Germinal center (tissue), 1 donor: ENCODE measurements at regions not wholly inside any gene's neighbourhood (a gene's known extent, or its start where the extent isn't known, plus 50 kb on each side); places are given as distances from the start of the nearest gene placed in this dataset.

Experiments
- DNase-seq: peaks from one replicate; pipeline ENCODE4 v3.0.0; 2012; ENCODE audit warnings: mixed read lengths, low spot score

DNA sequence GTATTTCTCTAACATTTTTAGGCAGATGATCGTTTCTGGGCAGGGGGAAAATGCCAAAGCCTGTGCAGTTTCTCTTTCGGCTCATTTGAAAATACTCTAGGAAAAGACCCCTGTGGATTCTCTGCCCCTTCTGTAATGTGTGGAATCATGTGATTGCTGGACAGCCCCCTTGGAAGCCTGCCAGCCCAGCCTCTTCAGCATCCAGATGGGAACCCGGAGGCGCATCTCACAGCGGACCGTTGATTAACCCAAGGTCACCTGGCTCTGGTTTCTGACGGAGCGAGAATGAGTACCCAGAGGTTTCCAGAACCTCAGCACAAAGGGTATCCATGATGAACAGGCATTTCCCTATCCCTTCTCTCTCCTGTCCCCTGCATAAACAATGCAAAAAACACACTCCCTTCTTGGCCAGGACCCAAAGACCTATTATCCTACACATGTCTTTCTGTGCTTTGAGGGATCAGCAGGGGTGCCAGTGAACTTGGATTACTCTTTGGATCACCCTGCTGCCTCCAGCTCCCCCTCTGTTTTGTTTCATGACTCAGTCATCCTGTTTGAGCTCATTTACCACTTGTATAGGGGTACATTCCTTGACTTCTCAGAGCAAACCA is 957.1 kb upstream of the RBFOX1 start:
- DNase-seq = no peak

DNA sequence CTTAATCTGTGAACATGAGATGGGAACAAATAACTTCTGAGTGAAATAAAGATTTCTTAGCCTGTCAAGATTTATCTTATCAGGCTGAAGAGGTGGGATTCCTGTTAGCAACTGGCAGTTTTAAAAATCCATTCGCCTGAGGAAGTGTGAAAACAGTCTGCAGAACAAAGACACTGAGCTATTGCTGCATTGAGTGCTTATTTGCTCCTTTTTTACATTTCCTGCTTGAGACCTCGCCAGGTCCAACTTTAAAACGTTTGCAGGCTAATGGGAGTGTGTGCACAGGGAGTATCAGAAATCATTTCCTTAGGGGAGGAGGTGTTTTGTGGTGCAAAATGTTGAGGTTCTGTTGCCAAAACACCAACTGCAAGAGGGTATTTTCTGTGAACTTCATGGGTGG is 957.8 kb upstream of the RBFOX1 start:
- no peak for DNase-seq

DNA sequence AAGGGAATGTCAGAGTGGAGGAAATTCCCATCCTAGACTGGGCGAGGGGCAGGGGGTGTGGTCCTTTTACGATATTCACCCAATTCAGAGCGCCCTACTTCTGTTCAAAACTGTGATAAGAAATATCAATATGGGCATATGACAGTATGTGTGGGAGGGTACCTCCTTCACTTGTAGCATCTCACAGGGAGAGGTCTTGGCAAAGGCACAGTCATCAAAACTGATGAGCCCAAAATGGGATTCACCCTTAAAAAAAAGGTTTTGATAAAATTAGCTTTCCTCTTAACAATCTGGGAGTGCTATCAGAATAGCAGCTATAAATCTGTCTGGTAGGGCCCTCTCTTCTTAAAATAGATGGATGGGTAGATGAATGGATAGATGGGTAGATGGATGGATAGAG is 967.8 kb upstream of the RBFOX1 start:
- DNase-seq = no peak

DNA sequence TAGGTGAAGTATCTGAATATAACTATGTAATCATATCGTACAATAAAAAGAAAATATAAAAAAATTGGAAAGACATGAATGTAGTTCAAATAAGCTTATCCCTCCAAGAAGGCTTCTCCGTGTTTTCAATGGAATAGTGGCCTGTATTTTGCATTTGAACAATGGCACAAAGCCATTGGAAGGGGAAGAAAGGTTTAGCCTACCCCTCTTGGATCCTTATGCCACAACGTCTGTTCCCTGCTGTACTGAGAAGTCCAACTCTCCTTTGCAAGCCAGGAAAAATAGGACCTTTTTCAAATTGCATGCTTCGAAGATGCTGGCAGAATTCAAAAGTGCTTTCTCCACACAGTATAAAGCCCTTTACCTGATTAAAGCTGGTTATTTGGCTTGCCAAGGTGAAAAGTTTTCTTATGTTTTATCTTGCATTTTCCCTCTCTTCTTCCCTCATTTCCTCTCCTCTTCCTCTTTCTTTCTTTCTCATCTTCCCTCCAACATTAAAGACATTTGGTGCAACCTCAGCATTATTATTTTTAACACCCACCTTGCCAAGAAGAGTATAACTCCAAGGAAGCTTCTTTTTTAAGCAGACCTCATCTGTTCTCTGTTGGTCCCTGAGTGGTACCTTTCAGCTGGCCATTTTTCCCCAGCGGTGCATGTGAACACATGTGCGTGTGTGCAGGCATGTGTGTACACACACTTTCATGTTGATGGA is 968.6 kb upstream of the RBFOX1 start:
- DNase-seq = no peak

DNA sequence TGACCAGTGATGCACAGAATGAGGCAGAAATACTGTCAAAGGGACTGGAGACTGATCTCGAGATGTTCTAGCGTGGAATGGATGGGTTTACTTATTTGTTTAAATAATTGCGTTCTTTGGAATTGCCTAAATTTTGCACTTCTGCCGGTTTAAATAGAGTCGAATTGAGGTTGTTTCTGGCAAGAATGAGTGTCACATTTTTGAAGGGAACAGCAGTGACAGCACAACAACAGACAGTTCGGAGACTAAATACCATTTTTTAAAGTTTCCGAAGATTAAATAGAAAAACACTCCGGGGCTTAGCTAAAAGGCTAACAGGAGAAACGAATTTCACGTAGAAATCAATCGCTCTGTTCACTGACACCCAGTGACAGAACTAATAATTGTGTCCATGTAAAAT is 969.2 kb upstream of the RBFOX1 start:
- DNase-seq = no peak

DNA sequence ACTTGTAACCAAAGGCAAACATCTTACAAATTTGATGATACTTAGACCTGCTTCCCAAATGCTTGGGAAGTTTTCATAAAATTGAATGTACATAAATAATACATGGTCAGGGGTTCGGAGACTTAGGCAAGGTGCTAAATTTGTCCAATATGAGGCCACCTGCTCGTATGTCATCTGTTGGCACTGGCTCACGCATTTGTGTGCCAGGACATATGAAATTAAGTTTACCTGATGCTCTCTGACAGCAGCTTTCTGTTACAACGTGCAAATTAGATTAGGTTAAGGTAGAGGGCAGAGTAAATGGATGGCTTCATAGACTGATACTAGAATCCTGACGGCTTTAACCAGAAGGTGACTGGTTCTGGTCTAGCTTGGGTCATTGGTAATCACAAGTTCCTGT is 970.3 kb upstream of the RBFOX1 start:
- DNase-seq = no peak

DNA sequence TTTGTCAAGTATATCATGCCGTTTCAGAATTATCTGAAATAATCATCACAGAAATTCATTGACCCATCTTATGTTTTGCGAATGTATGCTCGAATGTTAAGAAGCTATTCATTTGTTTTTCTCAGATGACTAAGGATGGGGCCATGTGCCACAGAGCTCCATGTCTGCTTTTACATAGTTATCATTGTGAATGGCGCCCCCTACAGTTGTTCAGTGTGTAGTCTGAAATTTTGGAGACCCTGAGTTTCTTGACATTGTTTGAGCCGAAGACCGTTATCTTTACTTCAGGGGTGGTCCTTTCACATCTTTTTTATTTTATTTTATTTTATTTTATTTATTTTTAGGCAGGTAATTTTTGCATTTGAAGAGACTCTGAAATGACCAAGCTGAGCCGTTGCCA is 972.0 kb upstream of the RBFOX1 start:
- DNase-seq = no peak

DNA sequence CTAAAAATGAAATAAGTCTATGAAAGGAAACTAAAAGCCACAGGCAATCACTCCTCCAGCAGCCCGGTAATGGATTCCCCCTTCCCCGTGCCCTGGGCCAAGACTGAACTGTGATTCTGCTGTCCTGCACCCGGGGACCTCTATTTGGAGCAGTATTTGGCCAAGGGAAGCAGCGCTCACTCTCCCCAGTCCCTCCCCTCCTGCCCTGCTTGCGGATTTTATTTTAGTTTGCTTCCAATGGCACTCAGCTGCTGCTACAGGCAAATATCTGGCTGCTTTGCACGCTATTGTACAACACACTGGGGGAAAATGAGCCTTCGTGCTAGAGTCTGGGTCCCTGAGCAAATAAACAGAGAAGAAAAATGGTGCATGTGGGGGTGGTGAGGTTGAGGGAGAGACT is 975.7 kb upstream of the RBFOX1 start:
- DNase-seq = no peak

DNA sequence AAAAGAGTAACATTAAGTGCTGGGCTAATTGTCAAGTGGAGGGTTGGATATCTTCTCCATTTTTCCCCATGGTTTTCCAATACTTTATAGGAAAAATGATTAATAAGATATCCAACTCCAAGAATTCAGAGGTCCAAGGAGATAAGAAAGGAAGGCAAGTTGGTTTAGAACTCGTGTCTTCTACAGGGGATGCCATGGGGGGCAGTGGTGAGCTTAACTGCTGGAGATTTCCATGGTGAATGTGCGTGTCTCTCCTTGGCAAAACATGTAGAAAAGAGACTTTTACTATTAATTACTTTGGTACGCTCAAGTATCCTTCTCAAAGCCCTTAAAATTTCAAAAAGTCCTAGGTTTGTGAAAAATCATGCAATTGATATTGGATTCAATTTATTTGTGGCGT is 982.9 kb upstream of the RBFOX1 start:
- DNase-seq = no peak

DNA sequence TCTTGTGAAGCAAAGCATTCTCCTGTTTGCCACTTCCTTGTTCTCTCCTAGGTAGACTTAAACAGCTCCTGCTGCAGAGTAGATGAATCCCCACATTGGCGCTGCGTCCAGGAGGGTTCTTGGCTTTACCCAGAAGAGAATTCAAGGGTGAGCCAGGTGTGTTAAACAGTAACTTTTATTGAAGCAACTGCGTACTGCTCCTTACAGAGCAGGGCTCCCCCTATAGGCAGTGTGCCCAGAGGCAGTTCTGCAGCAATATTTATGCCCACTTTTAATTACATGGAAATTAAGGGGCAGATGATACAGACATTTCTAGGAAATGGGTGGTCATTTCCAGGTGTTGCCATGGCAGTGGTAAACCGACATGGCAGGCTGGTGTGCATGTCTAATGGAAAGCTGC is 987.6 kb upstream of the RBFOX1 start:
- DNase-seq = no peak

DNA sequence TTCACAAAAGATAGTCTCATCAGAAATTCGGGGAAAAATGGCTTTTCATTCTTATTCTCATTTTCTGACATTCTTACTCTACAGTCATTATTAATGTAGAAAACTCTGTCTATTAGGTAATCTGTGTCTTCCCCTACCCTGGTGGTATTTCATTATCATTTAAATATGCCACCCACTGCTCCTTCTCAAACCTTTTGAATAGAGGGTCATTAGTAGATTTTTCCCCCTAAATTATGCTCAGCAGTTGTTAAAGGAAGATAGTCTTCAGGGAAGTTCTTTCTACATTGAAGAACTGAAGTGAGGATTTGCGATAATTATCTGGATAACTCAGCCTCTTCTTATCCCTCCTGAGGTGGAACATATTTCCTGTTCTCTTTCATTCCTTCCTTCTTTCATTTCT is 989.5 kb upstream of the RBFOX1 start:
- no peak for DNase-seq

DNA sequence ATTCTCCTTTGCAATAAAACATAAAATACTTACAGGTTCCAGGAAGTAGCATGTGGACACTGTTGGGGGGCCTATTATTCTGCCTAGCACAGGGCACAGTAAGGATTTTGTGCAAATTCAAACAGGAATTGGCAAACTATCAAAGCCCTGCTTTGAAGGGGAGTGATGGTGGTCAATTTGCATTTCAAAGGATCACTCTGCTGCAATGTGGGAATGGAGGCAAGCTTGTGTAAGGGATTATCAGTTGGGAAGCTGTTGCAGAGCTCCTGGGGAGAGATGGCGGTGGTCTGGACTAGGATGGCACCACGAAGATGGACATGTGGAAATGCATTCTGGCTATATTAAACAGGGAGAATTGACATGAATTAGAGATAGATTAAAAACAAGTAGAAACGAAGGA is 990.7 kb upstream of the RBFOX1 start:
- DNase-seq = no peak

DNA sequence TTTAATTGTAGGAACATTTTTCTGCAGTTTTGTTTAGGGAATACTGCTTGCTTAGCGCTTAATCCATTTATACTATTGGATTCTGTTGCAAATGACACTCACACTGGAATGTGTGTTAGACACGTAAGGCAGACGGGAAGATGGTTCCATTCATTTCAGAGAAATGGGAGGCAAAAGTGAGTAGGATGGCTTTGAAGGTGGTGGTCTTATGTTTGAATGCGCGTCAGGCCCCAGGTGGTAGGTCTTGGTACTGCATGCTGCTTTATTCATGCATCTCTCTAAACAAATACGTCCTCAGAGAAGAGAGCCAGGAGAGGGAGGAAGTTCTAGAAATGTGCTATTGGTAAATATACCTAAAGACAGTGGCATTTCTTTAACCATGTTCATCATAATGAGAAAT is 997.6 kb upstream of the RBFOX1 start:
- no peak for DNase-seq

DNA sequence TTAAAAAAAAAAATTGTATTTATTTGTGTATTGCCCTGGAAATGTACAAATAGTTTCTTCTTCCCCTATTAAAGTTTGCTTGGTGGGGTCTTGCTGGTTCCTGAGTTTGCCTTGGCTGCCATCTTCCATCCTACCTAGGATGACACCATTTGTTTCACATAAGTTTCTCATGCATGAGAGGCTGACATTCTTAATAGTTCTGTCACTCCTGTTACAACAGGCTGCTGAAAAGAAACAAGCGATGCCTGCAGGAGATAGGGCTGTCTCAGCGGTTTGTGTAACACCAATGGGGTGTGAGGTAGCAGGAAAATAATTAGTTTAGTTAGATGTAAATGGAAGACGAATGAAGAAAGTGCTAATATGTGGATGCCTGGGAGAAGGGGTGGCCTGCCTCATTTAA is 1000.9 kb upstream of the RBFOX1 start:
- DNase-seq = no peak

DNA sequence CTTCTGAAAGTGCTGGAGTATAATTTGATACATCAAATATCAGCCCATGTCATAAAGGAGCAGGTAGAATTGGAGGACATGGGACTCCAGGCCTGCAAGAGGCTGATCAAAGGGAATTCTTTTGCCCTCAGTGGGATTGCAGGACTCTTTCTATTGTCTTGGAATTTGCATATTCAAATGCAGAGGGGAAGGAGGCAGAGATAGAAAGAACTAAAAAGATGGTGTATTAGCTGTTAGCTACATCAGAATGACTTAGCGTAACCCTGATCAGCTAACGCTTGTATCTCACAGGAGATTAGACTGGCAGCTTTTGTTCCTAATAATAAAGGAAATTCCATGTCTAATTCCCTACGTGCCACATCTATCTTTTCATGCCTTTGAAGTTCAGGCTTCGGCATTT is 1014.7 kb upstream of the RBFOX1 start:
- DNase-seq = no peak

DNA sequence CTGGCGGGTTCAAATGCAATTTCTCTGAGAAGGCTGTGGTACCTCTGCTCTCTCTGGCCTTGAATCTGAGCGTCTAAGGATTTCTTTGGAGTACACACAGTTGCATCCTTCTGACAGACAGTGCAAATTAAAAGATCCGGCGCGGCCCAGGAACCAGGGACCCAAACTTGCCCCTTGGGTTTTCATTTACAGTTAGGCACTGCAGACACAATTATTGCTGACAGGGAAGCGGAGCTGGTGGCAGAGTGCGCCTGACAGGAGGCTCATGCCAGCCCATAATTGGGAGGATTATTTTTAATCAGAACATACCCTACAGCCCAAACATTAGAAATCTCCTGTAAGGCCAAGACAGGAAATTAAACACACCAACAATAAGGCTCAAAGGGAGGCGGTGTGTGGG is 1023.4 kb upstream of the RBFOX1 start:
- DNase-seq = no peak

DNA sequence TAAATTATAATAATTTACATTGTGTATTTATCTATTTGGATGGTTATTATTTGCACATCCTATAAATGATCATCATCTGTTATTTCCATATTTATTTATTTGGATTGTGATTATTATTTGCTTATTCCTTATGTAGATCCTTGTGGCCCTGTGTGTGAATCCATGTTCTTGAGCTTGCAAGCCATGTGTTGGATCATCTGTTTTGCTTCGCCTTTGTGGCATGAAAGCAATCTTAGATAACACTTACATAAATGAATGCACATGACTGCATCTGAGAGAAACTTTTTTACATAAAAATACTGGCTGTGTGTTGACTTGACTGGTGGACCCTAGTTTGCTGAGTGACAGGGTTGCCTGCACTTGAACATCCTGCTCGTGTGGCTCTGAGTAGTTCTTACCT is 1024.5 kb upstream of the RBFOX1 start:
- no peak for DNase-seq

DNA sequence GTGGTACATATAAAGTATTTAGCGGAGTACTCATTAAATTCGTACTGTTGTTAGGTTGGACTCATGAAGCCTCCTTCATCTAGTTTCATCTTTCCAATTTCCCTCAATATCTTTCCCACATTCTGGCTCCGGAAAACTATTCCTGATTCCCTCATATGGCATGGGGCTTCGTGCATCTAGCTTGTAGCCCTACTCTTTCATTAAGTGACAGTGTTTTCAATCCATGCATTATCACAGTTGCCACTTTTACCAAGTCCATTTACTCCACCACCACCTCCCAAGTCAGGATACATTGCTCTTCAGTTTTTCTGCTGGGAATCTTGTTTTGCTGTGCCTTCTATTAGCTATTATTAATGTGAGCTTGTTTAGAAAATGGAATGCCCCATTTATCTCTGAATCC is 1032.1 kb upstream of the RBFOX1 start:
- DNase-seq = no peak

DNA sequence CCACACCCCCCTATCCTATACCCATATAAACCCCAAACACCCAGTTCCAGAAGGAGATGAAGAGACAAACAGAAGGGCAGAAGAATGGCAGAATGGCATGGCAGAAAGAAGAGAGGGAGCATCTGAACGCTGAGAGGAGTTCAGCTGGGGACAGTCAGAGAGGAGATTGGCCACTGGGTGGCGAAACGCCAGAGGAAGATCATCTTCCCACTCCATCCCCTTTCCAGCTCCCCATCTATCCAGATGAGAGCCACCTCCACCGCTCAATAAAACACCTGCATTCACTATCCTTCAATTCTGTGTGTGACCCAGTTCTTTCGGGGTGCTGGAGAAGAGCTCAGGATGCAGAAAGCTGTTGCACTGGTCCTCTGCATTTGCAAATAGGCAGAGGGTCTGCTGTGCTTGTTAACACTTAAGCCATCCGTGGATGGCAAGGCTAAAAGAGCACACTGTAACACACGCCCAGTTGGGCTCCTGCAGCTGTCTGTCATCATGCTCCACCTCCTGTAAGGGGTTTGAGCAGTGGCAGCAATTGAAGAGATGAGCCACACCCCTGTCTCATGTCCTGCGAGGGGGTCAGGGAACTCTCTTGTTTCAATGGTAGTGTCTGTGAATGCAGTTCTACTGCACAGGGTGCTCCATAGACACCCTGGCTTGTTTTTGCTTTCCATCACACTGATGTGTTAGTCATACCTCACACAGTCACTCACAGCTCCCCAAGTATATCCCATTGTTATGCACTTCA is 1034.8 kb upstream of the RBFOX1 start:
- no peak for DNase-seq

DNA sequence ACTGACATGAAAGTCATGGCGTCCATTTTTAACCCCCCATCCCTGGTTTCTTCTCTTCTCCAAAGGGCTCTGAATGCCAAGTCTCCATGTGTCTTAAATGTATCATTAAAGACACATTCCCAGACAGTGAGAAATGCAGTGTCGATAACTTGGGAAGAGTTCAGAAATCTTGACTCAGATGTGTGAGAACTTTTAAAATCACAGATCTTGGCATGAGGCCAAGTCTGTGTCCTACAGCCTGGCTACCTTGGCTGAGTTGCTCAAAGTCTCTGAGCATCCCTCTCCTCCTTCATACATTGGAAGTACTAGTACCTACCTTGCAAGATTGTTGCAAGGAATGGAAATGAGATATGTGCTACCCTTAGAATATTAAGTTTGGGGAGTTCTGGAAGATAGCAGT is 1046.5 kb upstream of the RBFOX1 start:
- DNase-seq = no peak

DNA sequence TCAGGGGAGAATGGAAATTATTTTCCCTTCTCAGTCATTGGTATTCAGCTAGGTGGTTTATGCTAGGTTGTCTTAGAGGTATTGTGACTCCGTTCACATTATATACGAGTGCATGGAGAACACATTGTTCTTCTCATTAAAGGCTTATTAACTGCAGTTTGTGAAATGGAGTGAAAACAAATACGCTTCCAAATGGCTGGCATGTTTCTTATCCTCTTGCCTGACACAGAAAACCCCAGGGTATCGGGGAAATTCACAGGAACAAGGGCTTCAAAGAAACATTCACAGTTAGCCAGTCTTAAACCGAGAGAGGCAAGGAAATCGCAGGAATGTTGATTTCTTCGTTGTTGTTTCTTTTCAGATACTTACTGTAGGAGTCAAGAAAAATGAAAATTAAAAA is 1047.9 kb upstream of the RBFOX1 start:
- DNase-seq = no peak

DNA sequence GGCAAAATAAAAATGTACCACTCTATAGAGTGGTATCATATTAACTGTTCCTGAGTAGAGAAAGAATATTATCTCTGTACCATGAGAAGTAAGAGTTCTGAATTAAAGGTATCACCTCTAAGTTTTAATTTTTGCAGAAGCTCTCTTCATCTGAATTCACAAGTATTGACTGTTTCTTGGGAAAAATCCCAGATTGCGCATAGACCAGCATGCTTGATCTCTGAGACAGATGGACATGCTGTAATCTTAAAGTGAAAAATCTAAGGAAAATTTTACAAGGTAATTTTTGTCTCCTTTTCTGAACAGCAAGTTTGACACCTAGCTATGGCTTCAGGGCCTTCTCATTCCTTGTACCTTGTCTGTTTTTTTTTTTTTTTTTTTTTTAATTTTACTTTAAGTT is 1050.7 kb upstream of the RBFOX1 start:
- no peak for DNase-seq

DNA sequence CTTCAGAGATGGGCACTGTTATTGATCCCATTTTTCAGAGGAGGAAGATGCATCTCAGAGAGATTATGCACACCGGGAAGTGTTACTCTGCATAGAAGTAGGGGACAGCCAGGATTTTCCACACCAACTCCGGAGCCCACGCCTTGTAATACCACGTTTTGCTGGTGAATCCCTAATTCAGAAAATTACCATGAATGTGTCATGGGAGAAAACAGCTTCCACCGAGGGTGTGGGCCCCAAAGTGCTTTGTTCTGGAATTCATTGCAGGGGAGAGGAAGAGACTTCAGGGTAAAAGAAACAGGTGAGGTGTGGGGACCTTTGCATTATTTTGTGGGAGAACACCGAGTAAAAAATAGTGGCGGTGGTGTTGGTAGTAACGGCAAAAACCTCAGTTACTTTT is 1051.4 kb upstream of the RBFOX1 start:
- DNase-seq = no peak

DNA sequence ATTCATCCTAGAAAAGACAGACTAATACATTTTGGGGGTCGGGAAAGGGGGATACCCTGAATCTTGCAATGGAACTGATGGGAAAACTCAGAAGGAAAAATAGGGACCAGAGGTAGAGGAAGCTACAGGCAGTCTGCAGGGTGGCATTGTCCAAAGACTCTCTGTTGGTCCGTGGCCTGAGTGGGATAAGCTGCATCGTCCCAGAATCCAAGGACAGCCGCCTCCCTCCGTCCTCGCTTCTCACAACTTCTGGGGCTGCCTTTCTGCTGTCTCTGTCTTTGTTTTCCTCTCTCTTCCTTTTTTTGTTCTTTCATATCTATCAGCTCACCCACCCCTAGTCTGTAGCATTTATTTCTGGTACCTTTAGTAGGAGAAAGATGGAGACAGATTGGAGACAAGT is 1052.6 kb upstream of the RBFOX1 start:
- DNase-seq = no peak
